IMR-90 (cell line): ENCODE measurements at regions not wholly inside any gene's neighbourhood (a gene's known extent, or its start where the extent isn't known, plus 50 kb on each side); places are given as distances from the start of the nearest gene placed in this dataset.

Experiments used
- CHD1 ChIP-seq: IDR thresholded peaks from 2 replicates; pipeline ENCODE4 v1.6.1; 2012; ENCODE audit warnings: low read depth, low read length, improper control_type of control experiment
- MAFK ChIP-seq: IDR thresholded peaks from 2 replicates; pipeline ENCODE4 v1.6.1; 2012; ENCODE audit warnings: low read depth, low read length, improper control_type of control experiment
- MAZ ChIP-seq: IDR thresholded peaks from 2 replicates; pipeline ENCODE4 v1.6.1; 2012; ENCODE audit warnings: low read depth, mild to moderate bottlenecking, low read length, improper control_type of control experiment, moderate library complexity, borderline replicate concordance
- MXI1 ChIP-seq: IDR thresholded peaks from 2 replicates; pipeline ENCODE4 v1.6.1; 2012; ENCODE audit warnings: low read depth, mild to moderate bottlenecking, low read length, moderate library complexity, borderline replicate concordance
- POLR2A ChIP-seq: IDR thresholded peaks from 2 replicates; pipeline ENCODE4 v1.6.1; 2012; ENCODE audit warnings: mild to moderate bottlenecking, low read depth, low read length
- RAD21 ChIP-seq: IDR thresholded peaks from 2 replicates; pipeline ENCODE4 v1.6.1; 2012; ENCODE audit warnings: low read length, improper control_type of control experiment
- RFX5 ChIP-seq: IDR thresholded peaks from 2 replicates; pipeline ENCODE4 v1.8.0; 2012; ENCODE audit warnings: low read depth, mild to moderate bottlenecking, low read length, moderate library complexity
- SMC3 ChIP-seq: fragments of 150-350 bp; IDR thresholded peaks from 2 replicates; pipeline ENCODE4 v1.6.1; 2016; ENCODE audit warnings: low read depth, mild to moderate bottlenecking, antibody characterized with exemption, low read length, moderate library complexity
- TF ChIP-seq, protein P1 (sequence below): fragments of 150-350 bp; IDR thresholded peaks from 2 replicates; pipeline ENCODE4 v1.6.1; 2017; ENCODE audit warnings: mild to moderate bottlenecking, antibody characterized with exemption, low read length, low read depth
- TF ChIP-seq, protein P2 (sequence below): conservative IDR thresholded peaks from 2 replicates; pipeline ENCODE4 v1.5.1; 2012; ENCODE audit warnings: mild to moderate bottlenecking, low read depth, low read length, improper control_type of control experiment

DNA sequence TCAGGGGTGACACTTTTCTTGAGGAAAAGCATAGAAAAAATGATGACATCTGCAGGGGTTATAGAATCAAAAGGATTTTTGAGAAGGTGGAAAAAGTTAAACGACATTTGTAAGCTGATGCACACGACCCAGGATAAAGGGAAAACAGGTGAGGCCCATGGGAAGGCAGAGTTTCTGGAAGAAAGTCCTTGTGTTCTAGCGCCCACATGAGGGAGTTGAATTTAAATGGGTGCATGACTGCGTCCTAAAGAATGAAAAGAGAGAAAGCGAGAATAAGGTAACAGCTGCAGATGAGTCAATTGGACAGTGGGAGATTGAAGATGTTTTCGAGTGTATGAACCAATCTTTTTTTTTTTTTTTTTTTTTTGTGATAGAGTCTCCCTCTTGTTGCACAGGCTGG, 158.1 kb downstream of the GALR1 start:
- TF ChIP-seq, protein P1, sequence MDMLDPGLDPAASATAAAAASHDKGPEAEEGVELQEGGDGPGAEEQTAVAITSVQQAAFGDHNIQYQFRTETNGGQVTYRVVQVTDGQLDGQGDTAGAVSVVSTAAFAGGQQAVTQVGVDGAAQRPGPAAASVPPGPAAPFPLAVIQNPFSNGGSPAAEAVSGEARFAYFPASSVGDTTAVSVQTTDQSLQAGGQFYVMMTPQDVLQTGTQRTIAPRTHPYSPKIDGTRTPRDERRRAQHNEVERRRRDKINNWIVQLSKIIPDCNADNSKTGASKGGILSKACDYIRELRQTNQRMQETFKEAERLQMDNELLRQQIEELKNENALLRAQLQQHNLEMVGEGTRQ = no peak
- TF ChIP-seq, protein P2, sequence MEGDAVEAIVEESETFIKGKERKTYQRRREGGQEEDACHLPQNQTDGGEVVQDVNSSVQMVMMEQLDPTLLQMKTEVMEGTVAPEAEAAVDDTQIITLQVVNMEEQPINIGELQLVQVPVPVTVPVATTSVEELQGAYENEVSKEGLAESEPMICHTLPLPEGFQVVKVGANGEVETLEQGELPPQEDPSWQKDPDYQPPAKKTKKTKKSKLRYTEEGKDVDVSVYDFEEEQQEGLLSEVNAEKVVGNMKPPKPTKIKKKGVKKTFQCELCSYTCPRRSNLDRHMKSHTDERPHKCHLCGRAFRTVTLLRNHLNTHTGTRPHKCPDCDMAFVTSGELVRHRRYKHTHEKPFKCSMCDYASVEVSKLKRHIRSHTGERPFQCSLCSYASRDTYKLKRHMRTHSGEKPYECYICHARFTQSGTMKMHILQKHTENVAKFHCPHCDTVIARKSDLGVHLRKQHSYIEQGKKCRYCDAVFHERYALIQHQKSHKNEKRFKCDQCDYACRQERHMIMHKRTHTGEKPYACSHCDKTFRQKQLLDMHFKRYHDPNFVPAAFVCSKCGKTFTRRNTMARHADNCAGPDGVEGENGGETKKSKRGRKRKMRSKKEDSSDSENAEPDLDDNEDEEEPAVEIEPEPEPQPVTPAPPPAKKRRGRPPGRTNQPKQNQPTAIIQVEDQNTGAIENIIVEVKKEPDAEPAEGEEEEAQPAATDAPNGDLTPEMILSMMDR = no peak
- TF ChIP-seq CHD1 (no peak), MAFK (no peak), RAD21 (no peak), POLR2A (no peak), SMC3 (no peak), MXI1 (no peak), RFX5 (no peak), MAZ (no peak)
